ENCODE measurements at regions not wholly inside any gene's neighbourhood (a gene's known extent, or its start where the extent isn't known, plus 50 kb on each side); places are given as distances from the start of the nearest gene placed in this dataset.

- TF ChIP-seq POLR2A (IDR thresholded peaks at IDR 0.05): no peak
- no peak for TF ChIP-seq CTCF (IDR thresholded peaks at IDR 0.05)
- DNase-seq: peak in 1 of 3 donors; percentile 31
Measured at GRCh38 chr18:39753178-39753577, 2187.6 kb upstream of the CELF4 start.

GRCh38 chr18:39752351-39752750 lies 2186.8 kb upstream of the CELF4 start:
- DNase-seq: no peak
- H3K4me3 ChIP-seq: no peak overlapping the region
- no peaks in the 10 kb centered on the region for H3K36me3 ChIP-seq
- H3K4me1 ChIP-seq: no peaks in the 10 kb centered on the region
- H3K27ac ChIP-seq: no peak overlapping the region
- no peaks in the 10 kb centered on the region for H3K27me3 ChIP-seq
- TF ChIP-seq POLR2A (IDR thresholded peaks at IDR 0.05) (no peak), CTCF (IDR thresholded peaks at IDR 0.05) (no peak)
- H3K9me3 ChIP-seq: no peaks in the 10 kb centered on the region

More at GRCh38 chr18:39753178-39753577, 2187.6 kb upstream of the CELF4 start:
- Histone ChIP-seq H3K4me1 (no peaks in the 10 kb centered on the region), H3K9me3 (no peaks in the 10 kb centered on the region), H3K27ac (no peak overlapping the region), H3K4me3 (no peak overlapping the region), H3K27me3 (no peaks in the 10 kb centered on the region), H3K36me3 (no peaks in the 10 kb centered on the region)

DNA sequence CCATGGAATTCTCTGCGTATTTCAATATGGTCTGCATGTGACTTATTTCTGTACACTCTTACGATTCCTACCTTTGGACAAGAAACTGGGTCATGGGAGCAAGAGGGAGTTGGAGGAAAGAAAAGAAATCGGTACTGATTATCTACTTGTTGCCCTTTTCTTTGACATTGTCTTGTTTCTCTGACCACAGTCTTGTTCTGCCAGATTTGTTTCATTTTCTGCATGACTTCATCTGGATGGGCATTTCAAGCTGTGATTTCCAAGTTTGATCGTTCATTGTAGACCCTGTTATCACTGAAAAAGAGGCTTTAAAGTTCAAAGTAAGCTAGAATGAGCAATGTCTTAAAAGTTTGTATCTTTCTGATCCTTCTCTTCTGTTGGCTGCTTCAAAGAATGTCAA lies 2186.3 kb upstream of the CELF4 start:
- Histone ChIP-seq H3K4me3 (no peak overlapping the region), H3K27ac (no peak overlapping the region), H3K27me3 (no peaks in the 10 kb centered on the region), H3K36me3 (no peaks in the 10 kb centered on the region), H3K4me1 (no peaks in the 10 kb centered on the region), H3K9me3 (no peaks in the 10 kb centered on the region)
- TF ChIP-seq POLR2A (IDR thresholded peaks at IDR 0.05) (no peak), CTCF (IDR thresholded peaks at IDR 0.05) (no peak)
- DNase-seq: no peak

DNA sequence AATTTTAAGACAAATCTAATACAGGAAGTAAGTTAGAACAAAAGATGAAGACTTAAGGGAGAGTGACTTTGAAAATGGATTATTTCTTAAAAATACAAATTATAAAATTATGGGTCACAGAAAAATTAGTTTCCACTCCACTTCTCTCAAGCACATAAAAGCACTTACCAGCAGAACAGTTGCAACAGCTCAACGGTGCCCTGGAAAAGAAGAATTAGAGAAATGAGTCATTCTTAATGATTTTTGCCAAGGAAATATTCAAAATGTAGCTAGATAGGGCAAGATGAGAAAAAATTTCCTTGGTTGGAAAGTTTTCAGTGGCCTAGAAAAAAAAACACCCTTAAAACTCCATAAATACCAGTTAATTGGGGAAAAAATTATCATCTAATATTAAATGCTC lies 2185.6 kb upstream of the CELF4 start:
- TF ChIP-seq POLR2A (IDR thresholded peaks at IDR 0.05) (no peak), CTCF (IDR thresholded peaks at IDR 0.05) (no peak)
- no peaks in the 10 kb centered on the region for H3K9me3 ChIP-seq
- no peak for DNase-seq
- H3K36me3 ChIP-seq: no peaks in the 10 kb centered on the region
- no peaks in the 10 kb centered on the region for H3K27me3 ChIP-seq
- H3K4me1 ChIP-seq: no peaks in the 10 kb centered on the region
- H3K4me3 ChIP-seq: no peak overlapping the region
- H3K27ac ChIP-seq: no peak overlapping the region

DNA sequence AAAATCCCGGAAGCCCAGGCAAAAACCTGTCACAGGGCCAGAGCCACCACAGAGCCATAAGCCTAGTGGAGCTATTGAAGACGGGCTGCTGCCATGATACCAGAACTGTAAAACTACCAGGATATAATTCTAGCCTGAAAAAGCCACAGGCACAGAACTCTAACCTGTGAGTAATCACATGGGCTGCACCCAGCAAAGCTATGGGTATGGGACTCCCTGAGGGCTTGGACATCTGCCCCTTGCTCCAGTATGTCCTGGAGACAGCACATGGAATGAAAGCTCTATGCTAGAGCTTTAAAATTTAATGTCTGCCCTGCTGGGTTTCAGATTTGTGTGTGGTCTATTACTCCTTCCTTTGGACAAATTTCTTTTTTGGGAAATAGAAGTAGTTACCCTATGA lies 2183.6 kb upstream of the CELF4 start:
- Histone ChIP-seq H3K36me3 (no peaks in the 10 kb centered on the region), H3K27me3 (no peaks in the 10 kb centered on the region), H3K27ac (no peak overlapping the region), H3K4me1 (no peaks in the 10 kb centered on the region), H3K9me3 (no peaks in the 10 kb centered on the region), H3K4me3 (no peak overlapping the region)
- no peak for DNase-seq
- TF ChIP-seq POLR2A (IDR thresholded peaks at IDR 0.05) (no peak), CTCF (IDR thresholded peaks at IDR 0.05) (no peak)

DNA sequence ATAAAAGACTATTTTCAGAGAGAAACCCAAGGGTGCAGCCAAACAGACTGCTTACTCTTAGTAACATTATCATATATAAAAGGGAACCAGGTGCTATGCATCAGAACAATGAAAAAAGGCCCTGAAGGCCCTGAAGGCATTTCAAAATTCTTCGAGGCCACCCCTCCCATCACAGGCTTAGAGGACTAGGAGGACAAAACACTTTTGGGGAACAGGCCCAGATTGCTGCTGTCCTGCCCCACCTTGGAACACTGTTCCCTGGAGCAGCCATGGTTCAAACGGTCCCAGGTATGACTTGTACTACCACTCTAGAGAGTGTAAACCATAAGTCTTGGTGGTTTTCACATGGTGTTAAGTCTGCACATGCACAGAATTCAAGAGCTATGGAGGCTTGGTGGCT lies 2183.1 kb upstream of the CELF4 start:
- no peaks in the 10 kb centered on the region for H3K27me3 ChIP-seq
- TF ChIP-seq POLR2A (IDR thresholded peaks at IDR 0.05) (no peak), CTCF (IDR thresholded peaks at IDR 0.05) (no peak)
- DNase-seq: no peak
- H3K4me1 ChIP-seq: no peaks in the 10 kb centered on the region
- H3K4me3 ChIP-seq: no peak overlapping the region
- H3K36me3 ChIP-seq: no peaks in the 10 kb centered on the region
- no peak overlapping the region for H3K27ac ChIP-seq
- no peaks in the 10 kb centered on the region for H3K9me3 ChIP-seq

All from Peyer's patch (tissue), 4 donors.